HCT116 (cell line): ENCODE measurements at regions not wholly inside any gene's neighbourhood (a gene's known extent, or its start where the extent isn't known, plus 50 kb on each side); places are given as distances from the start of the nearest gene placed in this dataset.

Source experiments
- ATAC-seq: fragments of 200-7000 bp; cut with Tn5 transposase; 2 replicates; pipeline ENCODE4 v1.9.1; 2020; ENCODE audit warnings: mild to moderate bottlenecking, moderate library complexity
- BruUV-seq: library from RNA; stranded (reverse); fragments of 400-500 nt; replicated peaks from 2 replicates; lab custom pipeline; 2021; lab: Mats Ljungman, UMichigan
- CTCF ChIA-PET: fragments of 300-600 bp; sonication (Branson Sonifier 250); formaldehyde crosslinking; loops from one replicate; lab custom pipeline; 2021; ENCODE audit warnings: antibody characterized with exemption; lab: Charles Lee
- POLR2A ChIA-PET: fragments of 300-600, 350-600 bp; sonication (Branson Sonifier 250); formaldehyde crosslinking; loops from one replicate; lab custom pipeline; 2021; ENCODE audit warnings: antibody characterized with exemption; lab: Charles Lee
- RAD21 ChIA-PET, 2 experiments: fragments of 300-600 bp; sonication (Branson Sonifier 250); formaldehyde crosslinking; loops; one replicate each; lab custom pipeline; 2023; ENCODE audit warnings: low total read pairs in 2 of 2; ENCODE audit not compliant: uncharacterized antibody in 2 of 2, unreplicated experiment in 2 of 2, low non-redundant PET in 1 of 2; lab: Charles Lee
- DNase-seq: peaks from one replicate; pipeline ENCODE4 v3.0.0-alpha.2; 2010; ENCODE audit warnings: low read depth, low spot score
- H2AFZ ChIP-seq: fragments of 200-600 bp; shearing (Covaris generic), sonication (generic); 2 replicates; pipeline ENCODE4 v1.6.1; 2017; ENCODE audit warnings: low read depth, mixed run types, mixed read lengths, antibody characterized with exemption, low read length; ENCODE audit not compliant: poor library complexity, severe bottlenecking
- H3K27ac ChIP-seq: 2 replicates; pipeline ENCODE4 v1.5.1; 2012; ENCODE audit warnings: low read depth, low read length
- H3K27me3 ChIP-seq: fragments of 200-600 bp; sonication (generic); 2 replicates; pipeline ENCODE4 v1.6.1; 2016; ENCODE audit warnings: mixed run types, low read length, mixed read lengths; ENCODE audit not compliant: insufficient read depth
- H3K36me3 ChIP-seq, 2 experiments: fragments of 200-500 bp in 1 of 2; fragments of 200-600 bp in 1 of 2; sonication (Bioruptor generic) in 1 of 2; sonication (generic) in 1 of 2; 2 replicates each; pipeline versions ENCODE4 v1.5.1 to v1.6.1; 2014 to 2016; ENCODE audit warnings: low read length in 2 of 2, inconsistent platforms in 1 of 2, mixed read lengths in 1 of 2, mixed run types in 1 of 2; ENCODE audit not compliant: insufficient read depth in 2 of 2, control insufficient read depth in 1 of 2
- H3K4me1 ChIP-seq, 2 experiments: fragments of 200-600 bp in 1 of 2; sonication (generic) in 1 of 2; 2 replicates each; pipeline versions ENCODE4 v1.5.1 to v1.6.1; 2012 to 2017; ENCODE audit warnings: low read length in 2 of 2, inconsistent platforms in 1 of 2, mild to moderate bottlenecking in 1 of 2, mixed read lengths in 1 of 2, mixed run types in 1 of 2, moderate library complexity in 1 of 2; ENCODE audit not compliant: insufficient read depth in 2 of 2, control insufficient read depth in 1 of 2
- H3K4me2 ChIP-seq: fragments of 200-600 bp; sonication (generic); 2 replicates; pipeline ENCODE4 v1.6.1; 2017; ENCODE audit warnings: mixed run types, low read length, mixed read lengths
- H3K4me3 ChIP-seq, 2 experiments: fragments of 200-600 bp in 1 of 2; sonication (generic) in 1 of 2; replicated peaks in 1 of 2; 2 replicates each; pipeline ENCODE4 v1.5.1; 2011 to 2016; ENCODE audit warnings: low read length in 2 of 2, control low read depth in 1 of 2, low read depth in 1 of 2, mild to moderate bottlenecking in 1 of 2, mixed read lengths in 1 of 2, mixed run types in 1 of 2
- H3K79me2 ChIP-seq: fragments of 200-600 bp; sonication (generic); 2 replicates; pipeline ENCODE4 v1.6.1; 2017; ENCODE audit warnings: mild to moderate bottlenecking, mixed run types, low read length, moderate library complexity, mixed read lengths; ENCODE audit not compliant: insufficient read depth
- H3K9ac ChIP-seq: fragments of 200-600 bp; sonication (generic); 2 replicates; pipeline ENCODE4 v1.6.1; 2016; ENCODE audit warnings: low read length, mixed read lengths
- H3K9me2 ChIP-seq: fragments of 200-600 bp; sonication (generic), shearing (Covaris generic); 2 replicates; pipeline ENCODE4 v1.6.1; 2017; ENCODE audit warnings: mixed run types, mild to moderate bottlenecking, moderate library complexity; ENCODE audit not compliant: insufficient read depth
- H3K9me3 ChIP-seq, 2 experiments: fragments of 200-500 bp in 1 of 2; fragments of 200-600 bp in 1 of 2; sonication (Bioruptor generic) in 1 of 2; sonication (generic) in 1 of 2; 2 replicates each; pipeline ENCODE4 v1.6.1; 2014 to 2017; ENCODE audit warnings: low read length in 2 of 2, mixed read lengths in 2 of 2, inconsistent platforms in 1 of 2, low read depth in 1 of 2, mild to moderate bottlenecking in 1 of 2, mixed run types in 1 of 2, moderate library complexity in 1 of 2; ENCODE audit not compliant: control insufficient read depth in 1 of 2, insufficient read depth in 1 of 2
- H4K20me1 ChIP-seq: fragments of 200-600 bp; sonication (generic), shearing (Covaris generic); 2 replicates; pipeline ENCODE4 v1.6.1; 2017; ENCODE audit warnings: mixed run types, mild to moderate bottlenecking, moderate library complexity; ENCODE audit not compliant: insufficient read depth
- CBX3 ChIP-seq: IDR thresholded peaks from 2 replicates; pipeline ENCODE4 v1.6.1; 2012; ENCODE audit warnings: low read depth
- ELF1 ChIP-seq: IDR thresholded peaks from 2 replicates; pipeline ENCODE4 v1.6.1; 2012; ENCODE audit warnings: low read depth, borderline replicate concordance
- FOSL1 ChIP-seq: IDR thresholded peaks from 2 replicates; pipeline ENCODE4 v1.6.1; 2012; ENCODE audit warnings: low read depth
- JUND ChIP-seq: IDR thresholded peaks from 2 replicates; pipeline ENCODE4 v1.6.1; 2012
- REST ChIP-seq: IDR thresholded peaks from 2 replicates; pipeline ENCODE4 v1.6.1; 2012; ENCODE audit warnings: low read depth
- SIN3A ChIP-seq: IDR thresholded peaks from 2 replicates; pipeline ENCODE4 v1.6.1; 2012; ENCODE audit warnings: low read depth
- SRF ChIP-seq: IDR thresholded peaks from 2 replicates; pipeline ENCODE4 v1.6.1; 2012; ENCODE audit warnings: low read depth
- TCF7L2 ChIP-seq: IDR thresholded peaks from 2 replicates; pipeline ENCODE4 v1.7.0; 2011; ENCODE audit warnings: borderline replicate concordance, inconsistent platforms; ENCODE audit not compliant: insufficient read depth, insufficient read length; ENCODE audit errors: extremely low read depth
- YY1 ChIP-seq: IDR thresholded peaks from 2 replicates; pipeline ENCODE4 v1.6.1; 2011; ENCODE audit warnings: low read length, low read depth, moderate library complexity, mild to moderate bottlenecking; ENCODE audit not compliant: insufficient replicate concordance; ENCODE audit errors: extremely low read depth
- ZFX ChIP-seq: fragments of 450-650 bp; IDR thresholded peaks from 2 replicates; pipeline ENCODE4 v1.6.1; 2017
- ZNF274 ChIP-seq: fragments of 200-500 bp; sonication (Bioruptor generic); IDR thresholded peaks from 2 replicates; pipeline ENCODE4 v1.6.1; 2014; ENCODE audit warnings: mild to moderate bottlenecking, low read depth, low read length, inconsistent platforms
- intact Hi-C: fragments of 100-400 bp; cut with micrococcal nuclease; formaldehyde crosslinking; loops from 2 replicates; pipeline ENCODE4 v1.10.0; 2022

GRCh38 chr15:25616471-25616870, 177.6 kb upstream of the UBE3A start:
- Histone ChIP-seq H3K27ac (no peak overlapping the region), H3K4me1 (no peaks in the 10 kb centered on the region), H3K27me3 (no peaks in the 10 kb centered on the region), H3K9me3 (peaks cover 14 to 33% of the 10 kb centered on the region in 2 experiments; a peak in 2 of 4 replicates), H3K36me3 (no peaks in the 10 kb centered on the region), H4K20me1 (no peaks in the 10 kb centered on the region), H3K4me3 (no peak overlapping the region), H3K79me2 (no peaks in the 10 kb centered on the region), H3K9ac (no peak overlapping the region), H3K4me2 (no peak overlapping the region), H3K9me2 (no peaks in the 10 kb centered on the region), H2AFZ (no peak overlapping the region)
- ATAC-seq: no peak
- POLR2A ChIA-PET: no interaction called here
- no peak for DNase-seq
- RAD21 ChIA-PET: no interaction called here
- CTCF ChIA-PET: no interaction called here
- no TSS peak for BruUV-seq
- intact Hi-C loops: no loop called here
- no peak for TF ChIP-seq TCF7L2
- no peak for TF ChIP-seq SIN3A
- TF ChIP-seq FOSL1: no peak
- no peak for TF ChIP-seq ELF1
- no peak for TF ChIP-seq CBX3
- no peak for TF ChIP-seq YY1
- TF ChIP-seq REST: no peak
- no peak for TF ChIP-seq JUND
- TF ChIP-seq ZFX: no peak
- no peak for TF ChIP-seq ZNF274
- no peak for TF ChIP-seq SRF
- TF ChIP-seq, all 23 proteins: peak for 0
